A549 (cell line): ENCODE measurements at regions not wholly inside any gene's neighbourhood (a gene's known extent, or its start where the extent isn't known, plus 50 kb on each side); places are given as distances from the start of the nearest gene placed in this dataset.

Source experiments
- ATAC-seq, 2 experiments: fragments of 200-7000 bp in 1 of 2; fragments of >200 bp in 1 of 2; cut with Nextera tagmentation in 1 of 2; cut with Tn5 transposase in 1 of 2; 3 replicates each; pipeline versions ENCODE4 v1.8.0 to v1.9.1; 2018 to 2020; ENCODE audit warnings: mild to moderate bottlenecking in 1 of 2, moderate library complexity in 1 of 2
- CTCF ChIA-PET: fragments of 300-600 bp; sonication (Branson Sonifier 250); formaldehyde crosslinking; extraction: SDS; loops from one replicate; lab custom pipeline; 2021; ENCODE audit warnings: antibody characterized with exemption, inconsistent platforms; lab: Yijun Ruan, JAX
- POLR2A ChIA-PET: fragments of 350-600 bp; formaldehyde crosslinking; extraction: SDS; loops from one replicate; lab custom pipeline; 2021; ENCODE audit warnings: antibody characterized with exemption, inconsistent platforms; lab: Yijun Ruan, JAX
- DNase-seq, 2 experiments: peaks; one replicate each; pipeline versions ENCODE4 v3.0.0 to v3.0.0-alpha.2; 2011 to 2016; ENCODE audit warnings: low read depth in 1 of 2, low spot score in 1 of 2
- FAIRE-seq: peaks from 2 replicates; lab custom pipeline; 2011; peaks lifted over from hg19 to GRCh38; lab: Jason Lieb, UNC
- H3K27ac ChIP-seq, 2 experiments: fragments of >200 bp; sonication (Bioruptor Twin); formaldehyde crosslinking; 3 replicates each; pipeline ENCODE4 v1.5.1; 2016 to 2017
- H3K4me1 ChIP-seq: fragments of >200 bp; sonication (Bioruptor Twin); formaldehyde crosslinking; 3 replicates; pipeline ENCODE4 v1.6.1; 2016
- H3K4me2 ChIP-seq: fragments of >200 bp; sonication (Bioruptor Twin); formaldehyde crosslinking; 3 replicates; pipeline ENCODE4 v1.6.1; 2016
- H3K4me3 ChIP-seq: fragments of >200 bp; sonication (Bioruptor Twin); formaldehyde crosslinking; 3 replicates; pipeline ENCODE4 v1.5.1; 2016
- H3K9me3 ChIP-seq: fragments of >200 bp; sonication (Bioruptor Twin); formaldehyde crosslinking; 3 replicates; pipeline ENCODE4 v1.6.1; 2016
- ATOH8 ChIP-seq: fragments of 250-450 bp; sonication (Bioruptor Pico); IDR thresholded peaks from 2 replicates; pipeline ENCODE4 v1.5.0; 2020; ENCODE audit warnings: low read depth, mild to moderate bottlenecking, moderate library complexity
- CTCF ChIP-seq: fragments of >200 bp; sonication (Bioruptor Twin); formaldehyde crosslinking; IDR thresholded peaks from 3 replicates; pipeline ENCODE4 v1.5.1; 2016
- E2F6 ChIP-seq: IDR thresholded peaks from 2 replicates; pipeline ENCODE4 v1.6.1; 2012; ENCODE audit warnings: low read depth, borderline replicate concordance
- ELK1 ChIP-seq: fragments of 150-350 bp; IDR thresholded peaks from 2 replicates; pipeline ENCODE4 v1.6.1; 2014; ENCODE audit warnings: low read depth, mild to moderate bottlenecking, low read length
- FOSL2 ChIP-seq, 2 experiments: fragments of 450-650 bp in 1 of 2; fragments of >200 bp in 1 of 2; sonication (Bioruptor Twin) in 1 of 2; formaldehyde crosslinking; IDR thresholded peaks; 2 replicates each; pipeline versions ENCODE4 v1.5.0 to v1.6.1; 2016 to 2020; ENCODE audit warnings: mild to moderate bottlenecking in 1 of 2, moderate library complexity in 1 of 2
- HDAC2 ChIP-seq: fragments of 200-600 bp; sonication (generic); IDR thresholded peaks from 2 replicates; pipeline ENCODE4 v1.6.1; 2016
- HEYL ChIP-seq: fragments of 250-450 bp; sonication (Bioruptor Pico); IDR thresholded peaks from 2 replicates; pipeline ENCODE4 v1.8.0; 2021; ENCODE audit warnings: mild to moderate bottlenecking, moderate library complexity
- HMGXB4 ChIP-seq: fragments of 250-450 bp; sonication (Bioruptor Pico); IDR thresholded peaks from 2 replicates; pipeline ENCODE4 v1.5.0; 2021; ENCODE audit warnings: mild to moderate bottlenecking, moderate library complexity, borderline replicate concordance
- HOXB5 ChIP-seq: fragments of 250-450 bp; sonication (Bioruptor Pico); IDR thresholded peaks from 2 replicates; pipeline ENCODE4 v1.5.0; 2020; ENCODE audit warnings: mild to moderate bottlenecking, moderate library complexity
- MAFK ChIP-seq: fragments of 450-650 bp; IDR thresholded peaks from 2 replicates; pipeline ENCODE4 v1.6.1; 2014; ENCODE audit not compliant: partially characterized antibody
- MAZ ChIP-seq: fragments of 150-350 bp; IDR thresholded peaks from 2 replicates; pipeline ENCODE4 v1.6.1; 2014; ENCODE audit warnings: antibody characterized with exemption, low read depth, low read length, borderline replicate concordance
- NPAS2 ChIP-seq: fragments of 250-450 bp; sonication (Bioruptor Pico); IDR thresholded peaks from 2 replicates; pipeline ENCODE4 v1.8.0; 2022; ENCODE audit warnings: mild to moderate bottlenecking, moderate library complexity, borderline replicate concordance
- RFX5 ChIP-seq: fragments of 450-650 bp; IDR thresholded peaks from 2 replicates; pipeline ENCODE4 v1.7.1; 2014; ENCODE audit warnings: antibody characterized with exemption, mild to moderate bottlenecking, moderate library complexity
- SMC3 ChIP-seq: fragments of >200 bp; sonication (Bioruptor Twin); formaldehyde crosslinking; IDR thresholded peaks from 3 replicates; pipeline ENCODE4 v1.6.1; 2018; ENCODE audit warnings: inconsistent platforms
- TFCP2L1 ChIP-seq: fragments of 250-450 bp; sonication (Bioruptor Pico); IDR thresholded peaks from 2 replicates; pipeline ENCODE4 v1.5.0; 2021; ENCODE audit warnings: mild to moderate bottlenecking
- ZC3H11A ChIP-seq: fragments of 450-650 bp; IDR thresholded peaks from 2 replicates; pipeline ENCODE4 v1.6.1; 2014; ENCODE audit warnings: antibody characterized with exemption, mild to moderate bottlenecking
- ZNF302 ChIP-seq: fragments of 250-450 bp; sonication (Bioruptor Pico); IDR thresholded peaks from 2 replicates; pipeline ENCODE4 v1.9.0; 2021; ENCODE audit warnings: inconsistent platforms, mild to moderate bottlenecking, moderate library complexity
- ZSCAN20 ChIP-seq: fragments of 250-450 bp; sonication (Bioruptor Pico); IDR thresholded peaks from 2 replicates; pipeline ENCODE4 v1.8.0; 2022; ENCODE audit warnings: mild to moderate bottlenecking, moderate library complexity
- WGBS: methylation state at CpG from one replicate; pipeline ENCODE4 v1.1.6; 2017; ENCODE audit errors: missing lambda C conversion rate; 5-methylcytosine and 5-hydroxymethylcytosine counted together
- TF ChIP-seq, protein P1 (sequence below): fragments of 450-650 bp; IDR thresholded peaks from 2 replicates; pipeline ENCODE4 v1.6.1; 2014; ENCODE audit warnings: antibody characterized with exemption

- TF ChIP-seq ELK1 (no peak), TFCP2L1 (no peak), SMC3 (no peak), CTCF (no peak)
- Histone ChIP-seq H3K4me3 (no peak overlapping the region), H3K4me2 (no peak overlapping the region), H3K9me3 (no peaks in the 10 kb centered on the region), H3K27ac (no peak overlapping the region), H3K4me1 (no peaks in the 10 kb centered on the region)
- 3% methylated on average over 1 of the region's 1 CpG for WGBS
- ATAC-seq (no peak), DNase-seq (no peak), FAIRE-seq (no peak)
- CTCF ChIA-PET: interaction anchor here (1.0 kb wide), 1 partner anchor 19 kb away, joined by 3 read pairs; no protein-coding TSS in a partner anchor
- POLR2A ChIA-PET: no interaction called here
Observed at GRCh38 chr21:28540514-28540913, 452.2 kb downstream of the LTN1 start.

- Histone ChIP-seq H3K9me3 (no peaks in the 10 kb centered on the region), H3K4me2 (no peak overlapping the region), H3K4me3 (no peak overlapping the region), H3K27ac (no peak overlapping the region), H3K4me1 (no peaks in the 10 kb centered on the region)
- DNase-seq: no peak
- no peak for TF ChIP-seq MAZ
- TF ChIP-seq NPAS2: no peak
- no peak for TF ChIP-seq ZNF302 (CRISPR knock-in tag)
- no peak for TF ChIP-seq ATOH8 (CRISPR knock-in tag)
- TF ChIP-seq MAFK: no peak
- FAIRE-seq: no peak
- CTCF ChIA-PET: no interaction called here
- POLR2A ChIA-PET: no interaction called here
- ATAC-seq: no peak
Observed at GRCh38 chr21:28539623-28539988, 453.1 kb downstream of the LTN1 start.

DNA sequence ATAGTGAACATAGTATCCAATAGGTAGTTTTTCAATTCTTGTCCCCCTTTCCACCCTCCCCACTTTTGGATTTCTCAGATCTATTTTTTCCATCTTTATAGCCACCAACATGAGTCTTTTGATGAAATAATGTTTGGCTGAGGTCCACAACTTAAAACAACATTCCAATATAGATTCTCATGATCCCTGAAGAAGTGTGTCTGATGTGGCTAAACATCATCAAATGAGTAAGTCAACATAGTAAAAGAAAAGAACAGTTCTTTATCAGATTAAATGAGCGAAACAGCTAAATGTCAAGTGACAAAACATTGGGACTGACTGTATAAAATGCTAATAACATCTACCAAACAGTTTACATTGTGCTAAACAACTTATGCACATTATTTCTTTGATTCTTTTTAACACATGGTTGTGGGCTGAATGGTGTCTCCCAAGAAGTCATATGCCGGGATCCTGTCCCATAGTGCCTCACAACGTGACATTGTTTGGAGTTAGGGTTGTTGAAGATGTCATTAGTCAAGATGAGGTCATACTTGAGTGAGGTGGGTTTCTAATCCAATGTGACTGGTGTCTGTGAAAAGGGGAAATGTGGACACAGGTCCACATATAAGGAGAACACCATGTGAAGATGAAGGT, 453.6 kb downstream of the LTN1 start:
- ATAC-seq (no peak), DNase-seq (no peak), FAIRE-seq (no peak)
- no peak overlapping the region for H3K4me2 ChIP-seq
- no peak overlapping the region for H3K4me3 ChIP-seq
- ChIA-PET POLR2A (no interaction called here), CTCF (no interaction called here)
- H3K9me3 ChIP-seq: no peaks in the 10 kb centered on the region
- TF ChIP-seq HDAC2 (no peak), HOXB5 (CRISPR knock-in tag) (no peak)
- H3K4me1 ChIP-seq: no peaks in the 10 kb centered on the region
- 5% methylated on average over 3 of the region's 3 CpGs for WGBS
- H3K27ac ChIP-seq: no peak overlapping the region

DNA sequence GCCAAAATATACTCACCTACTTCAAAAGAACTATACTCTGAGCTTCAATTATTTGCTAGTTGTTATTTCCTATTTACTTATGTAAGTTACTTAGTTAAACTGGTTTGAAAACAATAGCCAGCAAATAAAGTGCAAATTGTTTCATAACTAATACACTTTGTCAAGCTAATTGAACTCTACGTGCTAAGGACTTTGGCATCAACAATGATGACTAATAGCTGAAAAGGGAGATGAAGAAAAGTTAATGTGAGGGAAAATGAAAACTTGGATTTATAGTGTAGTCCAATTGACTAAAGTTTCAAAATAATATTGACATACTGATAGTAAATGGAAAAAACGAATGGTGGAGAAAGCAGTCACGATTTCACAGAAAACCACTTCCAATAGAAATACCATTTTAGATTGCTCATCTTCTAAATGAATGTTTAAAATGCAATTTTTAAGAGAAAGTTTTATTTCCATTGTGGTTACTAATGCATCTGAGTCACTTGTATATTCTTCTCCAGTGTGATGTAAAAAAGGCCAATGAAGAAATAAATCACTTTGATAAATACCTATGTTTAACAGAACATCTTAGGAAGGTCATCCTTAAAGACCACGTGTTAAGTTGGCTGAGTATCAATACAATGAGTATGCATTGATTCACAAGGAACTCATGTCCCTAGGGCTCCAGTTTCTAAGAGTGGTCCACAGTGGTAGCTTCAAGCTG, 455.2 kb downstream of the LTN1 start:
- no peak for TF ChIP-seq SMC3
- no peak for TF ChIP-seq HMGXB4 (CRISPR knock-in tag)
- TF ChIP-seq, protein P1, sequence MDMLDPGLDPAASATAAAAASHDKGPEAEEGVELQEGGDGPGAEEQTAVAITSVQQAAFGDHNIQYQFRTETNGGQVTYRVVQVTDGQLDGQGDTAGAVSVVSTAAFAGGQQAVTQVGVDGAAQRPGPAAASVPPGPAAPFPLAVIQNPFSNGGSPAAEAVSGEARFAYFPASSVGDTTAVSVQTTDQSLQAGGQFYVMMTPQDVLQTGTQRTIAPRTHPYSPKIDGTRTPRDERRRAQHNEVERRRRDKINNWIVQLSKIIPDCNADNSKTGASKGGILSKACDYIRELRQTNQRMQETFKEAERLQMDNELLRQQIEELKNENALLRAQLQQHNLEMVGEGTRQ: no peak
- TF ChIP-seq E2F6: no peak
- no peak for TF ChIP-seq RFX5
- TF ChIP-seq HEYL (CRISPR knock-in tag): no peak
- no peak for TF ChIP-seq MAFK
- TF ChIP-seq FOSL2 (IDR thresholded peaks at IDR 0.05): no peak
- no peak for TF ChIP-seq FOSL2 (CRISPR knock-in tag; IDR thresholded peaks at IDR 0.05)
- TF ChIP-seq ZSCAN20 (CRISPR knock-in tag): no peak
- TF ChIP-seq ZC3H11A: no peak
- FAIRE-seq (no peak), ATAC-seq (no peak), DNase-seq (no peak)
- WGBS: 10% methylated on average over 4 of the region's 4 CpGs
- Histone ChIP-seq H3K4me1 (no peaks in the 10 kb centered on the region), H3K9me3 (no peaks in the 10 kb centered on the region), H3K4me3 (no peak overlapping the region), H3K27ac (no peak overlapping the region), H3K4me2 (no peak overlapping the region)
- ChIA-PET CTCF (no interaction called here), POLR2A (no interaction called here)
